Nephron progenitor cell (in vitro differentiated cells): ENCODE measurements at regions not wholly inside any gene's neighbourhood (a gene's known extent, or its start where the extent isn't known, plus 50 kb on each side); places are given as distances from the start of the nearest gene placed in this dataset.

ENCODE experiments used
- DNase-seq: peaks from one replicate; pipeline ENCODE4 v3.0.0; 2021
- H3K27ac Mint-ChIP-seq: 2 replicates; pipeline ENCODE4 v1.8.0; 2021; ENCODE audit warnings: mild to moderate bottlenecking, moderate library complexity, mixed read lengths
- H3K27me3 Mint-ChIP-seq: 2 replicates; pipeline ENCODE4 v1.8.0; 2021; ENCODE audit warnings: mild to moderate bottlenecking, low read depth, mixed read lengths; ENCODE audit not compliant: poor library complexity
- H3K36me3 Mint-ChIP-seq: 2 replicates; pipeline ENCODE4 v1.8.0; 2021; ENCODE audit warnings: low read depth, mixed read lengths
- H3K4me1 Mint-ChIP-seq: 2 replicates; pipeline ENCODE4 v1.8.0; 2021; ENCODE audit warnings: mixed read lengths
- H3K4me3 Mint-ChIP-seq: 2 replicates; pipeline ENCODE4 v1.8.0; 2021; ENCODE audit warnings: mild to moderate bottlenecking, moderate library complexity, mixed read lengths
- H3K9me3 Mint-ChIP-seq: 2 replicates; pipeline ENCODE4 v1.8.0; 2021; ENCODE audit warnings: mild to moderate bottlenecking, moderate library complexity, mixed read lengths
- CTCF ChIP-seq: fragments of 200-600 bp; sonication (generic); IDR thresholded peaks from 2 replicates; pipeline ENCODE4 v1.5.0; 2021; ENCODE audit warnings: antibody characterized with exemption

- no peak for DNase-seq
- Mint-ChIP-seq H3K9me3 (no peaks in the 10 kb centered on the region), H3K4me3 (no peak overlapping the region), H3K36me3 (no peaks in the 10 kb centered on the region), H3K4me1 (peaks cover 53% of the 10 kb centered on the region), H3K27me3 (no peaks in the 10 kb centered on the region), H3K27ac (peak overlapping the region; percentile 40)
- no peak for TF ChIP-seq CTCF
Measured at GRCh38 chr10:43806831-43807640, 158.4 kb upstream of the ZNF32 start.

- peaks cover 46% of the 10 kb centered on the region for H3K4me1 Mint-ChIP-seq
- H3K9me3 Mint-ChIP-seq, result no peaks in the 10 kb centered on the region
- H3K27ac Mint-ChIP-seq, result no peak overlapping the region
- H3K27me3 Mint-ChIP-seq, result peaks cover 10% of the 10 kb centered on the region
- no peak overlapping the region for H3K4me3 Mint-ChIP-seq
- H3K36me3 Mint-ChIP-seq, result no peaks in the 10 kb centered on the region
- peak; percentile 11 for DNase-seq
- TF ChIP-seq CTCF, result no peak
Measured at GRCh38 chr10:43803791-43804190, 155.1 kb upstream of the ZNF32 start.

- TF ChIP-seq CTCF, result no peak
- Mint-ChIP-seq H3K4me1 (peaks cover 41% of the 10 kb centered on the region), H3K36me3 (no peaks in the 10 kb centered on the region), H3K4me3 (no peak overlapping the region), H3K27me3 (peaks cover 10% of the 10 kb centered on the region), H3K27ac (no peak overlapping the region), H3K9me3 (no peaks in the 10 kb centered on the region)
- DNase-seq, result no peak
Measured at GRCh38 chr10:43802988-43803696, 154.5 kb upstream of the ZNF32 start.

- H3K4me1 Mint-ChIP-seq, result peaks cover 49% of the 10 kb centered on the region
- H3K9me3 Mint-ChIP-seq, result no peaks in the 10 kb centered on the region
- H3K27ac Mint-ChIP-seq, result no peak overlapping the region
- H3K36me3 Mint-ChIP-seq, result no peaks in the 10 kb centered on the region
- peaks cover 13% of the 10 kb centered on the region for H3K27me3 Mint-ChIP-seq
- H3K4me3 Mint-ChIP-seq, result no peak overlapping the region
- no peak for TF ChIP-seq CTCF
- DNase-seq, result no peak
Measured at GRCh38 chr10:43801626-43802025, 152.9 kb upstream of the ZNF32 start.

GRCh38 chr10:43801140-43801539 is 152.5 kb upstream of the ZNF32 start:
- no peaks in the 10 kb centered on the region for H3K9me3 Mint-ChIP-seq
- peaks cover 51% of the 10 kb centered on the region for H3K4me1 Mint-ChIP-seq
- no peak for DNase-seq
- H3K27ac Mint-ChIP-seq, result no peak overlapping the region
- H3K27me3 Mint-ChIP-seq, result peaks cover 13% of the 10 kb centered on the region
- no peak for TF ChIP-seq CTCF
- H3K36me3 Mint-ChIP-seq, result no peaks in the 10 kb centered on the region
- H3K4me3 Mint-ChIP-seq, result no peak overlapping the region
